ENCODE measurements at regions not wholly inside any gene's neighbourhood (a gene's known extent, or its start where the extent isn't known, plus 50 kb on each side); places are given as distances from the start of the nearest gene placed in this dataset.

DNA sequence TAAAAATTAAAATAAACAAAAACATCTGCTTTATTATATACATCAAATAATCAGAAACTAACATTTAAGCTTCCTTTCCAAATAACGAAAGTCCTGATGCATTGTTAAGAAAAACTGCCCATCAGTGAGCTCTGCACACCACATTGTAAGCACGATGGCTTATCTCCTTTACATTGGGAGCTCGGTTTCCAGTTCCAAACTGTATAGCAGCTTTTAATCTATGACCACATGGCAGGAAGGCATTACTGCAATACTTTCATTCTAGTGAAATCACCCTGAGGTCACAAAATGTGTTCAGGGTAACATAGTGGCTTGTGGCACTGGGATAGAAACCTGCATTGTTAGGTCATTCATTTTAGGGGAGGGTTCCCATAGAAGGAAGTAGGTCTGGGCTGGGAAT lies 146.3 kb downstream of the ZNF22 start:
- TF ChIP-seq EZH2 (IDR thresholded peaks at IDR 0.05; ENCODE audit: borderline replicate concordance) (no peak), EZH2phosphoT487 (IDR thresholded peaks at IDR 0.05; ENCODE audit: low read depth, severe bottlenecking, unreplicated experiment) (no peak)
- TF ChIP-seq, protein P1, sequence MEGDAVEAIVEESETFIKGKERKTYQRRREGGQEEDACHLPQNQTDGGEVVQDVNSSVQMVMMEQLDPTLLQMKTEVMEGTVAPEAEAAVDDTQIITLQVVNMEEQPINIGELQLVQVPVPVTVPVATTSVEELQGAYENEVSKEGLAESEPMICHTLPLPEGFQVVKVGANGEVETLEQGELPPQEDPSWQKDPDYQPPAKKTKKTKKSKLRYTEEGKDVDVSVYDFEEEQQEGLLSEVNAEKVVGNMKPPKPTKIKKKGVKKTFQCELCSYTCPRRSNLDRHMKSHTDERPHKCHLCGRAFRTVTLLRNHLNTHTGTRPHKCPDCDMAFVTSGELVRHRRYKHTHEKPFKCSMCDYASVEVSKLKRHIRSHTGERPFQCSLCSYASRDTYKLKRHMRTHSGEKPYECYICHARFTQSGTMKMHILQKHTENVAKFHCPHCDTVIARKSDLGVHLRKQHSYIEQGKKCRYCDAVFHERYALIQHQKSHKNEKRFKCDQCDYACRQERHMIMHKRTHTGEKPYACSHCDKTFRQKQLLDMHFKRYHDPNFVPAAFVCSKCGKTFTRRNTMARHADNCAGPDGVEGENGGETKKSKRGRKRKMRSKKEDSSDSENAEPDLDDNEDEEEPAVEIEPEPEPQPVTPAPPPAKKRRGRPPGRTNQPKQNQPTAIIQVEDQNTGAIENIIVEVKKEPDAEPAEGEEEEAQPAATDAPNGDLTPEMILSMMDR (IDR thresholded peaks at IDR 0.05; ENCODE audit: poor library complexity) = no peak
- H3K9me3 ChIP-seq (ENCODE audit: low read depth) = no peaks in the 10 kb centered on the region
- no peak overlapping the region for H3K4me3 ChIP-seq
- DNase-seq (ENCODE audit: low spot score) = no peak
- WGBS (ENCODE audit: low lambda C conversion rate, missing lambda C conversion rate) = 56% methylated on average over 3 of the region's 3 CpGs
- no peak overlapping the region for H2AFZ ChIP-seq
- no peaks in the 10 kb centered on the region for H3K9me2 ChIP-seq (replicated peaks; ENCODE audit: insufficient read depth)
- H3K4me2 ChIP-seq = no peak overlapping the region
- H3K79me2 ChIP-seq = no peaks in the 10 kb centered on the region
- no peaks in the 10 kb centered on the region for H3K27me3 ChIP-seq
- H3K27ac ChIP-seq = no peak overlapping the region
- H3K36me3 ChIP-seq (replicated peaks; ENCODE audit: insufficient read depth, low read depth) = no peaks in the 10 kb centered on the region
- H3K4me1 ChIP-seq (ENCODE audit: insufficient read depth) = no peaks in the 10 kb centered on the region
- no peaks in the 10 kb centered on the region for H4K20me1 ChIP-seq (ENCODE audit: insufficient read depth, poor library complexity, severe bottlenecking)

DNA sequence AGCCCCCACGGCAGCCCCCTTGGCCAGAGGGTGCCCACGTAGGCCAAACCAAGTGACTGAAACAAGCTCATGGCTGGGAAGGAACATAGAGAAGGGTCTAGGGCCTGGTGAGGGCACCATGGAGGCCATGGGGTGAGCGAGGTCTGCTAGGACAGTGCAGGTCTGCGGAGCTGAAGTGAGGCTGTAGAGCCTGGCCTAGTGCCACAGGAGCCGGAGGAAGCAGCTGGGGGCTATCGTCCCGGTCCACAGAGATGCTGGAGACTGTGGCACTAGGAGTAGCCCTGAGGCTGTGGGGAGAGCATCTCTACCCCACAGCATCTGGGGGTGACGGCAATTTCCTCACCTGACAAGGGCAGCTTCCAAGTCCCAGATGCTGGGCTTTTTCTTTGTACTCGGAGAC lies 150.3 kb downstream of the ZNF22 start:
- DNase-seq (ENCODE audit: low spot score) = no peak
- Histone ChIP-seq H3K27me3 (no peaks in the 10 kb centered on the region), H3K4me3 (no peak overlapping the region), H3K4me2 (no peak overlapping the region), H2AFZ (no peak overlapping the region), H3K9me2 (replicated peaks; ENCODE audit: insufficient read depth) (no peaks in the 10 kb centered on the region), H3K4me1 (ENCODE audit: insufficient read depth) (no peaks in the 10 kb centered on the region), H3K27ac (no peak overlapping the region), H3K9me3 (ENCODE audit: low read depth) (no peaks in the 10 kb centered on the region), H3K36me3 (replicated peaks; ENCODE audit: insufficient read depth, low read depth) (no peaks in the 10 kb centered on the region), H3K79me2 (no peaks in the 10 kb centered on the region), H4K20me1 (ENCODE audit: insufficient read depth, poor library complexity, severe bottlenecking) (no peaks in the 10 kb centered on the region)
- 98% methylated on average over 9 of the region's 9 CpGs for WGBS (ENCODE audit: low lambda C conversion rate, missing lambda C conversion rate)
- TF ChIP-seq, protein P1 (IDR thresholded peaks at IDR 0.05; ENCODE audit: poor library complexity) = no peak
- TF ChIP-seq EZH2 (IDR thresholded peaks at IDR 0.05; ENCODE audit: borderline replicate concordance) (no peak), EZH2phosphoT487 (IDR thresholded peaks at IDR 0.05; ENCODE audit: low read depth, severe bottlenecking, unreplicated experiment) (no peak)

DNA sequence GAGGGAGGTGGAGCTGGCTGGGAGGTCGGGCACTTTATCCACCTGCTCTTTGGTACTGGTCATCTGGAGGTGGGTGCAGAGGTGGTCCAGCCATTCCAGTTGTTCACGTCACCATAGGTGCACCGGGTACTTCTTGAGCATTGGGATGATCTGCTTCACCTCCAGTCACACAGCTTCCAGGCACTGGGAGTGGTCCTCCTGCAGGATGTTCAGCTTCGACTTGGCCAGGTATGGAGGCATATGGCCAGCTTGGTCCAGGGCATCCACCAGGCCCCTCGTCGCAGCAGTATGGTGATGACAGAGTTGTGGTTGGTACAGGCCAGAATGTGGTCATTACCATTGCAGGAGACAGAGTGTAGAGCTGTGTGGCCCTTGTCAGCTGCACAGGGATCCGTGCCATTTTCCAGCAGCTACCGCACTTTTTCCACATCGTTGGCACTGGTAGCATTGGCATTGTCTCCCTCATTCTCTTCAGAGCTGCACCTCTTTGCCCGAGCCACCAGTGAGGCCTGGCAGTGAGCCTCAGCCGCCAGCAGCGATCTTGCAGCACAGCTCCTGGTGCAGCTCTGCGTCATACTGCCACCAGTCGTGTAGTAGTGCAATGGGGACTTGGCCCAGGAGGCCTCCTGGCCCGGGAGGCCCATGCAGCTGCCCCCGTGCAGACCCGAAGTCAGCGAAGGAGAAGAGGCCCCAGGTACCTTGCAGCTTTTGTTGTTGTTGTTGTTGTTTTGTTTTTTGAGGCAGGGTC lies 150.9 kb downstream of the ZNF22 start:
- Histone ChIP-seq H3K36me3 (replicated peaks; ENCODE audit: insufficient read depth, low read depth) (no peaks in the 10 kb centered on the region), H3K4me2 (no peak overlapping the region), H3K9me2 (replicated peaks; ENCODE audit: insufficient read depth) (no peaks in the 10 kb centered on the region), H3K27me3 (no peaks in the 10 kb centered on the region), H2AFZ (no peak overlapping the region), H3K4me1 (ENCODE audit: insufficient read depth) (no peaks in the 10 kb centered on the region), H3K79me2 (no peaks in the 10 kb centered on the region), H3K27ac (no peak overlapping the region), H4K20me1 (ENCODE audit: insufficient read depth, poor library complexity, severe bottlenecking) (no peaks in the 10 kb centered on the region), H3K9me3 (ENCODE audit: low read depth) (no peaks in the 10 kb centered on the region), H3K4me3 (no peak overlapping the region)
- WGBS (ENCODE audit: low lambda C conversion rate, missing lambda C conversion rate) = 96% methylated on average over 18 of the region's 18 CpGs
- DNase-seq (ENCODE audit: low spot score) = no peak
- TF ChIP-seq EZH2 (IDR thresholded peaks at IDR 0.05; ENCODE audit: borderline replicate concordance) = no peak
- TF ChIP-seq, protein P1 (IDR thresholded peaks at IDR 0.05; ENCODE audit: poor library complexity) = no peak
- TF ChIP-seq EZH2phosphoT487 (IDR thresholded peaks at IDR 0.05; ENCODE audit: low read depth, severe bottlenecking, unreplicated experiment) = no peak

Data from hepatocyte (in vitro differentiated cells).